ENCODE measurements at regions not wholly inside any gene's neighbourhood (a gene's known extent, or its start where the extent isn't known, plus 50 kb on each side); places are given as distances from the start of the nearest gene placed in this dataset.

- peak; percentile 25 for DNase-seq
Observed at GRCh38 chr18:54532962-54533361, 58.1 kb upstream of the DYNAP start.

Measured in NCI-H69 (cell line).